GM21360 (cell line): ENCODE measurements at regions not wholly inside any gene's neighbourhood (a gene's known extent, or its start where the extent isn't known, plus 50 kb on each side); places are given as distances from the start of the nearest gene placed in this dataset.
"Not testable (repeated sequence)": the region's sequence is repeated elsewhere in the genome, so short reads cannot be mapped to it uniquely, and the experiment has no call there.

Source experiments
- ATAC-seq: cut with Tn5 transposase; IDR thresholded peaks from one replicate; pipeline ENCODE4 v1.9.1; 2021; ENCODE audit warnings: mild to moderate bottlenecking, moderate library complexity; ENCODE audit not compliant: unreplicated experiment

DNA sequence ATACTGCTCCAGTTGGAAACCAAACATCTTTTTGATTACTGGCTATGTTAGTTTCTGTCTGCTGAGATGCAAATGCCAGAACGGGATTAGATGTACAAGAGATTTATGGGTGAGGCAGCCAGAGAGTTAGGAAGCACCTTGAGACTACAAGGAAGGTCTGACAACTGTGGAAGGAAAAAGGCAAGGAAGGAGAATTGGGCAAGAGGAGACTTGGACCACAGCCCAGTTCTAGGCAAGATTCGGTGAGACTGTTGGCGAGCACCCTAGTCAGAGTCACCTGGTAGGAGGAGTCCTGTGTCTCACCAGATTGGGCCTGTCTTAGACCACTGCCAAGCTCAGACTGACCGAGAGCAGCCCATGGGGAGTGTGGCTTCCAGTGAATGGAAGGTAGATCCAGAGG lies 91.8 kb upstream of the F13A1 start:
- no peak for ATAC-seq

DNA sequence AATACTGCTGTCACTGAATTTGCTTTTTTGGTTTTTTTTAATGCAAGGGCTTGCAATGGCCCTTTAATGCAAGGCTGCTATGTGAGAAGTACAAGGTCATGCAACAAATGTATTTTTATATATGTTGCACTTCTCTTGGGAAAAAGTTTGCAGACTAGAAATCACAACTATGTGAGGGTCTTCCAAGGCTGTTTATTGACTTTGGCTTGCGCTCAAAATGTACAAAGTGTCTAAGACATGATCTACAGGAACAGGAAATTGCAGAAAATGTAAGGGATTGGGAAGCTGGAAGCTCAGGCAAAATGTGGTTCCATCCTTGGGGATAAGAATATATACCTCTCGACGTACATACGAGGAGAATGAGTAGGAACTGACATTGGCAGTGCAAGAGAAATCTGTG lies 92.2 kb upstream of the F13A1 start:
- ATAC-seq = no peak

DNA sequence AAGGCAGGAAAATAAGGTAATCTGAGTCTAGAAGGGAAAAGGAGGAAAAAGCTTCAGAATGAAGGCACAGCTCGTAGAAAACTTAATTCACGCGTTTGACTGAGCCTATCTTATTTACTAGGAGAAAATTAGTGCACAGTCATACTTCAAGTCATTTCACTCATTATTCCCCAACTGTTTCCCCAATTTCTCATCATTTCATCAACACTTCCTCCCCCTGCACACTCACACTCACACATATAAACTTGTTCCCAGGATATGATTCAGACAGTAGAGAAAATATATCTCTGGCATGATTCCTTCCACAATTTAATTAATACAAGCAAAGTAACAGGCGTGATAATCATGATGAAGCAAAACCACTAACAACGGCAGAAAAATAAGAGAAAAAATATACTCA lies 94.5 kb upstream of the F13A1 start:
- ATAC-seq = no peak

DNA sequence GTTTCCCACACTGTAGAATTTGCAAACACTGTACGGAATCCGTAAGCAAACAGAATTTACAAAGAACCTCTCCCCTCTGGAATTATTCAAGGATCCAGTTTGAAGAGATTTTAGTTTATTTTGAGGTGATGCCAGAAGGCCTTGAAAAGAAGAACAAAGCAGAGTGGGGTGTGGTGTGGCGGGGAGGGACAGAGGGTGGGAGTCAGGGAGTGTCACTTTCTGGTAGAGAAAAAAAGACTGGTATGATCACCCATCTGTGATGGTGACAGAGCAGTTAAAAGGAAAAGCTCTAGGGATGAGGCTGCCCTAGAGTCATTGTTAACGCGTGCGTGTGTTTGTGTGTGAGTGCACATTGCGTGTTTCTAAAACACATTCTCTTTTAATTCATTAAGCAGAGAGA lies 97.0 kb upstream of the F13A1 start:
- ATAC-seq = no peak

DNA sequence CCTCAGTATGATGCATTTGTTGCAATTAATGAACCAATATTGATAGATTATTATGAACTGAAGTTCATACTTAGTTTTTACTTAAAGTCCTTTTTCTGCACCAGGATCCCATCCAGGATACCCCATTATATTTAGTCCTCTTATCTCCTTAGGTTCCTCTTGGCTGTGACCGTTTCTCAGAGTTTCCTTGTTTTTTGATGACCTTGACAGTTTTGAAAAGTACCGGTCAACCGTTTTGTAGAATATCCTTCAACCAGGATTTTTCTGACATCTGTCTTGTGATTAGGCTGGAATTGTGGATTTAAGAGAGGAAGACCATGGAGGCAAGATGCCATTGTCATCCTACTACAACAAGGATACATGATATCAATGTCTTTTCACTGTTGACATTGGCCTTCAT lies 98.0 kb upstream of the F13A1 start:
- no peak for ATAC-seq

DNA sequence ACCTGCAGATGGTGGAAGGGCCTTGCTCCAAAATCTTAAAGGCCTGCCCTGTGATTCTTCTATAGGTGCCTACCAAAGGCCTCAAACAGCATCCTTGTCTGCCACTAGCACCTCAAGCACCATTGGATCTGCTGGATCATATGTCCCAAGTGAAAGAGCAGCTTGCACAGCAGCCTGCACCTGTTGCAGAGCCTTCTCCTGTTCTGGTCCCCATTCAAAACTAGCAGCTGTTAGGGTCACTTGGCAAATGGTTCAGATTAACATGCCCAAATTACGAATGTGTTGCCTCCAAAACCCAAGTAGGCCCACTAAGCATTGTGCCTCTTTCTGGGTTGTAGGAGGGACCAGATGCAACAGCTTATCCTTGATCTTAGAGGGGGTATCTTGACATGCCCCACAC lies 99.6 kb upstream of the F13A1 start:
- no peak for ATAC-seq

DNA sequence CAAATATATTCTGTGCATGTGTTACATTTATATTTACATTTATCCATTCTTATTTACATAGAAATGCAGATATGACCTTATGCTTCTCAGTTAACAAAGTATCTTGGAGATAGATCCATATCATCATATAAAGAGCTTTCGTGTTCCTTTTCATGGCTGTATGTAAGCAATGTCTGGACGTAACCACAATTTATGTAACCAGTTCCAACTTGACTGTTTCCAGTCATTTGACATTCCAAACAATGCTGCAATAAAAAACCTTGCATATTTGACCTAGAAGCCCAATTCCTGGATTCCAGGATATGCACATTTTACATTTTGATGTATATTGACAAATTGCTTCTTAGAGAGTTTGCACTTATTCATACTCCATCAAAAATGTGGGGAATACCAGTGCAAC lies 113.7 kb upstream of the F13A1 start:
- no peak for ATAC-seq

DNA sequence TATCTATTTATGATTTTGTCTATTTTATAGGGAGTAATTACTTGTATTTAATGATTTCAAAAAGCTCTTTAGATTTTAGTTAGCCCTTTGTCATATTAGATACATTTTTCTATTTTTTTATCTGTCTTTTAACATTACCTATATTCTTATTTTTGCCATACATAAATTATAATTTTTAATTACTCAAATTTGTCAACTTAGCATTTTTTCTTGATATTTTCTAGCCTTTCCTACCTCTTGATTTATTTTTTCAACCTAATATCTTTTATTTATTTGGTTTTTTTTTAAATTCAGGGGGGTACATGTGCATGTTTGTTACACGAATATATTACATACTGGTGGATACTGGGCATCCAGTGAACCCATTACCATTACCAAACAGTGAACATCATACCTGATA lies 114.3 kb upstream of the F13A1 start:
- ATAC-seq = no peak

DNA sequence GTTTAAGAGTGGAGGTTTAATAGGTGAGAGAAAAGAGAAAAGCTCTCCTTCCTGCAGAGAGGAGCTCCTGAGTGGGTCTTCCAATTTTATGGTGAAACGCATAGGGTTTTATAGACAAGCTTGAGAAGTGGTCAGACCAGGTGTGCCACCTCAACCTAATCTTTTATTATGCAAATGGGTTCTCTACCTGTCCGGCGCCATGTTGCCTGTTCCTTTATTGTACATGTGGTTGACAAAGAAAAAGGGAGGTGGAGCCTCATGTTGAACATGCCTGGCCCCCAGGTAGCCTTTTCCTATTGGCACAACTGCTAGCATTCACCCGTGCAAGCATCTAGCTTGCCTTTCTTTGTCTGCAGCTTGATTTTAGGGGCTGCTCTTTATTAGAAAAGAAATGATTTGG lies 115.9 kb upstream of the F13A1 start:
- ATAC-seq = no peak

DNA sequence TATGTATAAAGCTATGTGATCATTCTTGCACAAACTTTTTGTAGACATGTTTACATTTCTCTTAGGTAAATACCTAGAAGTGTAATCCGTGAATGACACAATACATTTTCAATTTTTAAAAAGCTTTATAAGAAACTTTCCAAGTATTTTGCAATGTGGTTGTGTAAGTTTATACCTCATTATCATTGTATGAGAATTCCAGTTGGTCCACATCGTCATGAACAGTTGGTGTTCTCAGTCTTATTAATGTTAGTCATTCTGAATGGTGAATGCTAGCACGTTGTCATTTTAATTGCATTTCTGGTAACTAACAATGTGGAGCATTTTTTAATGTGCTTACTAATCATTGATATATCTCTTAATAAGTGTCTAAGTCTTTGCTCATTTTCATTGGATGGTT lies 116.5 kb upstream of the F13A1 start:
- ATAC-seq = no peak

DNA sequence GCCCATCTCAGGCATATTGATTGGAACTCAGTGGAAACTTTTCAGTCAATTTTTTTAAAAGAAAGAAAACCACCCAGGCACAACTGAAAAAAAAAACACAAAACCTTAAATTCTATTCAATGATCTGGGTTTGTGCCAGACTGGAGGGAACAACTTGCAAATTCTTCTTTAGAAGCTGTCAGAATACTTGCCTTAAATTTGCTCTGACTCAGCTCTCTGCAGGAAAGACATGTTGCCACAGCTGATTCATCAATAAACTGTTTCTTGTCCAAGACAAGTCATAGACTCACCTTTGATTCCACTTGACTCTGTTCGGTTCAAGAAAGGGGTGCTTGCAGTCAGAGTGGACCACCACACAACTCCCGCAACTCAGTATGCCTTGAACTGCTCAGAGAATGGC lies 117.8 kb upstream of the F13A1 start:
- ATAC-seq = no peak

DNA sequence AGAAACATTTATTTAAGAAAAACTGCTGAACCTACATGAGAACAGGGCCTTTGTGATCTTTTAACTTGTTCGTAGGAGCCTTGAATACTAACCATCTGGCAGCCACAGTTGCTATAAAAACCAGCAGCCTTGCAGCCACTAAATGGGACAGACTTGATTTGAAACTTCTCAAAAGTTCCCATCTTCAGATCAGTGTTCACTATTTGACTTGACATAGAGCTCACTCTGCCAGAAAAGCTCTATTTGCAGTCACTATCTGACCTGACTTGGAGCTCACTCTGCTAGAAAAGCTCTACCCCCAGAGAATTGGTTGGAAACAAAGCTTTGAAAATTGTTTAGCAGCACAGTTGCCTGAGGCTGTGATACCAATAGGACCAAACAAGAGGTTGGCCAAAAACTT lies 119.3 kb upstream of the F13A1 start:
- ATAC-seq = no peak

DNA sequence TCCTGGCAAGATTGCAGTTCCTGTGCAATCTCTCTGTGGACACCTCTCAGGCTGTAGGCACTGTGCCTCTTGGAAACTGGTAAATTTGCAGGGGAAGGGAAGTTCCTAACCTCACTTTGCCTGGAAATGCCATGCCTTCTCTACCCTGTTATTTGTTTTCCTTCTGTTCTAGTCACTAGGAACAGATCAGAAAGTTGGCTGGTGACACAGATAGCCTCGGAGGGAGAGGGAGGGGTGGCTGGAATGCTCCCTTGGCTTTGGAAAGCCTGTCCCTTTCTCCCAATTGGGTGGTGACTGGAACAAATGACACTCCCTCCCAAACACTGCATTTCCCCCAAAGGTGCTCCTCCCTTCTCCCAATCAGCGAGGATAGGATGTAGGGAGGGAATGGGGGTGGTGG lies 131.5 kb upstream of the F13A1 start:
- ATAC-seq = no peak

DNA sequence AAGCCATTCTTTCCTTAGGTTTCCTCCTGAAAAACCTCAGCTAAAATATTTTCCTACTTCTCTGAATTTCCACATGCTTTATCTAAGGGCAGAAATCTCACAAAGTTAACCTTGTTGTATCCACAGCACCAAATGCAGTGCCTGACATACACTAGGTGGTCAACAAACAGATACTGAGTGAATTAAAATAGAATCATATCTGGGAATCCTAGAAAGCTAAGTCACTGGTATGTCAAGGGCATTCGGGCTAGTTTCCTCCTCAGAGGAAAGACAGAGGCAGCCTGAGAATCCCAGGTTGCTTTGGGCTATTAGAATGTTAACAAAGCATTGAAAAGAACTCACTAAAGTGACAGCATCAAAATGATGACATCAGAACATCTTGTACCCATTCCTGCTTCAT lies 132.7 kb upstream of the F13A1 start:
- no peak for ATAC-seq

DNA sequence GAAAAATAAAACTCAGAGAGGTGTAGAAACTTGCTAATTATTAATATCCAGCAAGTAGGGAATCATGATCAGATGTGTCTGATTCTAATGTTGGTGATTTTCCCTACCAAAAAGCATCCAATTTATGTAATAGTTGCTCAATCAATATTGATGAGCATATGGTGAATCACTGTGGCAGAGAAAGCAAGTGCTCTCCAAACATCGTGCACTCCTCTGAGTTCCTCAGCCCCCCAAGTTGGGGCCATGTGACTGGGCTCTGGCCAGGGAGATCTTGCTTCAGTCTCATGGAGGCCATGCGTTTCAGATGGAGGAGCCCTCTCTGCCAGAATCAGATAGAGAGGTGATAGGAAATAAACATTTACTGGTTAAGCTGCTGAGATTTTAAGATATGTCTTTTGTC lies 133.2 kb upstream of the LY86 start:
- ATAC-seq = no peak

DNA sequence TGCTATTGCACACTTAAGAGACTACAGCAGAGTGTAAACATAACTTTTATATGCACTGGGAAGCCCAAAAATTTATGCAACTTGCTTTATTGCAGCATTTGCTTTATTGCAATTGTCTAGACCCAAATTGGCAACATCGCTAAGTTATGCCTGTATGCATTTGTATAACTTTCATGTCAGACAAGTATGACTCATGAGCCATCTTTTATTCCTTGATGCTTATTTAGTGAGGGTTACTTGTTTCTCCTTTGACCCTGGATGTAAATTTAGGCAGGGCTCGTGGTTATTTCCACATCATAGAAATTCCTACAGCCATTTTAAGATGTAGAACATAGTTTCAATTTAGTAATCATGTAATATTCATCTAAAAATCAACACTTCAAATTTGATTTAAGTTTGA lies 130.3 kb upstream of the LY86 start:
- ATAC-seq = no peak

DNA sequence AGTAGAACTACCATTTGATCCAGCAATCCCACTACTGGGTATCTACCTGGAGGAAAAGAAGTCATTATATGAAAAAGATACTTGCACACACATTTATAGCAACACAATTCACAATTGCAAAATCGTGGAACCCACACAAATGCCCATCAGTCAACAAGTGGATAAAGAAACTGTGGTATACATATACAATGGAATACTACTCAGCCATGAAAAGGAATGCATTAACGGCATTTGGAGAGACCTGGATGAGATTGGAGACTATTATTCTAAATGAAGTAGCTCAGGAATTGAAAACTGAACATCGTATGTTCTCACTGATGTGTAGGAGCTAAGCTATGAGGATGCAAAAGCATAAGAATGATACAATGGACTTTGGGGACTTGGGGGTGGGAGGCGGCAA lies 128.6 kb upstream of the LY86 start:
- not testable (repeated sequence) for ATAC-seq

DNA sequence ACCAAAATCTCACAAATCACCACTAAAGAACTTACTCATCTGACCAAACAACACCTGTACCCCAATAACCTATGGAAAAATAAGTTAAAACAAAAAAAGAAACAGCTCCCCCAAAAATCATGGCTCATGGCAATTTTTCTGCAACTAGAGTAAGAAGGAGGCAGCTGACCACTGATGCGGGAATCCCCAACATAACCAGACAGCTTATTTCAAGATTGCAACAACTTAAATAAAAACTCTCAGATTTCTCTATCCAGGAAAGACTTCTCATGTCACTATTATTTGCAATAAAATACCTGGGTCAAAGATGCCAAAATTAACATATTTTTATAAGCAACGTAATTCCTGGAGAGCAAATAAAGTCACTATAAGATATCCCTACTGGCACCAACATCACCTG lies 128.1 kb upstream of the LY86 start:
- no peak for ATAC-seq

DNA sequence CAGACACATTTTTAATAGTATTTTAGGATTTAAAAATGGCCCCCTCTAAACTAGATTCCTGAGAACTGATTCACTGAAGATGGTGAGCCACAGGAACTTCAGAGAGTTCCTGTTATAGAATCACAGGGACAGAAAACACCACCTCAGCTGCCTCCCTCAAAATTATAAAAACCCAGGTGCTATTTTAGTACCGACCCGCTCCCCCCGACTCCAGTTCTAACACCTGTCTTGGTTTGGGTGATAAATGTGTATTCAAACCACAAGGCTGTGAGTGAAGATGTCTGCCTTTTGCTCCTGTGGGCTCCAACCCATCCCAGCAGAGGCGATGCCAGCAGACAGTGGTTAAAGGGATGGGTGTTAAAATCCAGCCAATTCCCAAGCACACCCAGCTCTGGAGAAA lies 127.4 kb upstream of the LY86 start:
- no peak for ATAC-seq

DNA sequence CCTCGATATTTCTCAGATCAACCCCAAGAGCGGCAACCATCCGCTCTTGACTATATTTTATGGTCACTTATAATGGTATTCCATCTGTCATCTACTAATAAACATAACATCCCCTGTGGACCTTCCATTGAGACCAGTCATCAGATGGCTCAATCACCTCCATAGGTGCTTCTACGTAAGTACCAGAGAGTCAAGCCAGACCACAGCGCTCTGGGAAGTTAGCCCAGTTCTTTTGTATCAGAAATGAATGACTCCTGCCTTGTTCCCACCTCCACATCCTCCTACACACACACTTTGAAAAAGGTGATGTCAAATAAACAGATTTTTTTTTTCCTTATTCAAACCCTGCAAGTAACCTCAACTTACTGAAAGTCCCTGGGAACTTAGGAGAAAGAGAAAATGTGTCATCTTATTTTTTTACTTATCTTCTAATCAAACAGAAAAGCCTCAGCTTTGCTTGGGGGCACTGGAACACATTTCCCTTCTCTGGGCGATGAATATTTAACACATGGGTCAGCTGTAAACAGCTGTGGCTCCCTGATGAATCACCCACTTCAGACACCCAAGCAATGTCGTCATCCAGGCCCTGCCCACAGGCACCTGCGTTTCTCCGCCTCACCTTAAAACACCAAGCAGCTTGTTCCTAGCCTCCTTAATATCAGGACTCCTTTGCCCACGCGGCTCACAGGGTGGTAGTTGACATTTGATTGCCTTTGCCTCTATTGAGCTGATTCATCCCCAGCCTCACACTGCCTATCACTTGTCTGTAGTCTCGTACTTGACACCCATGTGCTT lies 121.4 kb upstream of the LY86 start:
- ATAC-seq = no peak

DNA sequence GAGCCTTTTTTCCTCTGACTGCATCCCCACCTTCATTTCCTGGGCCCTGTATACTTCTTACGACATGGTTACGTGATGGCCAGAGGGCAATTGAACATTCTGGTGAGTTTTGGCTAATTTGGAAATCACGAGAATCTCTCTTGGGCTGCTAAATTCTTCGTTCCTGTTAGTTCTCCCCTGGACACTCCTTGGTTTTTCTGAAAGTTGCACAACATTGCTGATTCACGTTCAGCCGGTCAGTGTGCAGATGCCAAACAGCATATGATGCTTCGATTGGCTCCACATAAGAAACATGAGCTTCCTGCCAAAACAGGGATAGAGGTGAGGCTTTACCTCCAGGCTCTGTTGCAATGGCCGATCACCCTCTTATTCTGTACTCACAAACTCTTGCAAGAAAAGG lies 119.4 kb upstream of the LY86 start:
- no peak for ATAC-seq

DNA sequence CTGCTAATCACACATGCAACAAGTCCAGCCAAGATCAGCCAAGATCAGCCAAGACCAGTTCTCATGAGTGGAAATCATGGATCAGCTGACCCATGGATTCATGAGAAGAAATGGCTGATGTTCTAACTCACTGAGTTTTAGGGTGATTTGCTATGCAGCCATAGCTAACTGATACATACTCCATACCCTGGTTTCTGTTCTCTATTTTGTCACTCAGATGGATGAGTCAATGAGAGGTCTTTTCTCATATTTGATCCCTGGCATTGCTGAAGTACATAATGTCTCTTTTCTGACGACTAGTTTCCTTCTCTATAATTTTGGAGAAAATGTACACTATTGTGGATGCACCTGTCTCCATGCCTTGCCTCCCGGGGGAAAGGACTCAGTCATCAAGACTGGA lies 118.4 kb upstream of the LY86 start:
- ATAC-seq = no peak

DNA sequence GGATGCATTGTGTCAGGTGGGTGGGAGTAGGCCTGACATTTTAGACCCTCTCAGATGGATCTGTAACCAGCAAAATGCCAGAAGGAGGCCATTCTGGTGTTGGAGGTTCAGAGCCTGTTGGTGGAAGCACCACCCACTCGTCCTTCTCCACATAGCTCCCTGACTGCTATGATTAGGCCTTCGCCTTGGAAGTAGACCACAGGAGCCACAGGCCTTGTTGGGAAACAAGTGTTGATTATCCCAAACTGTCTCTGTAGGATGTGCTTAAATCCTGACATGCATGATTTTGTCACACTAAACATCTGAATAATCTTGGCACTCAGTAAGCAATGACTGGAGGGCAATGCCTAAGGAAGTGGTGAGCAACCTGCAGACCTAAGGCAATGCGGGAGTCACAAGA lies 117.2 kb upstream of the LY86 start:
- ATAC-seq = no peak
